ENCODE measurements at regions not wholly inside any gene's neighbourhood (a gene's known extent, or its start where the extent isn't known, plus 50 kb on each side); places are given as distances from the start of the nearest gene placed in this dataset.

GRCh38 chr4:59057804-59058203 lies 1947.6 kb upstream of the IGFBP7 start:
- TF ChIP-seq, protein P1, sequence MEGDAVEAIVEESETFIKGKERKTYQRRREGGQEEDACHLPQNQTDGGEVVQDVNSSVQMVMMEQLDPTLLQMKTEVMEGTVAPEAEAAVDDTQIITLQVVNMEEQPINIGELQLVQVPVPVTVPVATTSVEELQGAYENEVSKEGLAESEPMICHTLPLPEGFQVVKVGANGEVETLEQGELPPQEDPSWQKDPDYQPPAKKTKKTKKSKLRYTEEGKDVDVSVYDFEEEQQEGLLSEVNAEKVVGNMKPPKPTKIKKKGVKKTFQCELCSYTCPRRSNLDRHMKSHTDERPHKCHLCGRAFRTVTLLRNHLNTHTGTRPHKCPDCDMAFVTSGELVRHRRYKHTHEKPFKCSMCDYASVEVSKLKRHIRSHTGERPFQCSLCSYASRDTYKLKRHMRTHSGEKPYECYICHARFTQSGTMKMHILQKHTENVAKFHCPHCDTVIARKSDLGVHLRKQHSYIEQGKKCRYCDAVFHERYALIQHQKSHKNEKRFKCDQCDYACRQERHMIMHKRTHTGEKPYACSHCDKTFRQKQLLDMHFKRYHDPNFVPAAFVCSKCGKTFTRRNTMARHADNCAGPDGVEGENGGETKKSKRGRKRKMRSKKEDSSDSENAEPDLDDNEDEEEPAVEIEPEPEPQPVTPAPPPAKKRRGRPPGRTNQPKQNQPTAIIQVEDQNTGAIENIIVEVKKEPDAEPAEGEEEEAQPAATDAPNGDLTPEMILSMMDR (IDR thresholded peaks at IDR 0.05; ENCODE audit: poor library complexity), result no peak
- no peak for TF ChIP-seq EZH2 (IDR thresholded peaks at IDR 0.05; ENCODE audit: borderline replicate concordance)

Measured in hepatocyte (in vitro differentiated cells).